Keratinocyte (primary cell): ENCODE measurements at regions not wholly inside any gene's neighbourhood (a gene's known extent, or its start where the extent isn't known, plus 50 kb on each side); places are given as distances from the start of the nearest gene placed in this dataset.
"Not testable (repeated sequence)": the region's sequence is repeated elsewhere in the genome, so short reads cannot be mapped to it uniquely, and the experiment has no call there.

Source experiments
- DNase-seq: peaks from one replicate; pipeline ENCODE4 v3.0.0-alpha.2; 2011; ENCODE audit warnings: low read depth, missing footprints, low spot score
- FAIRE-seq: peaks from 2 replicates; lab custom pipeline; 2011; peaks lifted over from hg19 to GRCh38; lab: Jason Lieb, UNC
- H2AFZ ChIP-seq: 2 replicates; pipeline ENCODE4 v1.6.0; 2012; ENCODE audit warnings: low read length, control low read depth, inconsistent platforms; ENCODE audit not compliant: control insufficient read depth
- H3K27ac ChIP-seq: 2 replicates; pipeline ENCODE4 v1.5.1; 2011; ENCODE audit warnings: low read length; ENCODE audit not compliant: control insufficient read depth, insufficient read depth
- H3K27me3 ChIP-seq: 3 replicates; pipeline ENCODE4 v1.6.0; 2011; ENCODE audit warnings: low read length; ENCODE audit not compliant: control insufficient read depth, insufficient read depth; ENCODE audit errors: extremely low read depth
- H3K36me3 ChIP-seq, 2 experiments: 2 replicates in 1 of 2; 3 replicates in 1 of 2; pipeline ENCODE4 v1.5.1; 2011; ENCODE audit warnings: low read length in 2 of 2, mild to moderate bottlenecking in 1 of 2; ENCODE audit not compliant: control insufficient read depth in 2 of 2, insufficient read depth in 2 of 2; ENCODE audit errors: extremely low read depth in 1 of 2
- H3K4me1 ChIP-seq: 3 replicates; pipeline ENCODE4 v1.5.1; 2011; ENCODE audit warnings: low read length; ENCODE audit not compliant: control insufficient read depth, insufficient read depth; ENCODE audit errors: extremely low read depth
- H3K4me2 ChIP-seq: 3 replicates; pipeline ENCODE4 v1.6.0; 2011; ENCODE audit warnings: low read depth, low read length; ENCODE audit not compliant: control insufficient read depth, insufficient read depth; ENCODE audit errors: extremely low read depth
- H3K4me3 ChIP-seq, 3 experiments: fragments of 200-600 bp in 1 of 3; sonication (generic) in 1 of 3; 2 replicates in 2 of 3; 3 replicates in 1 of 3; pipeline ENCODE4 v1.5.1; 2011 to 2016; ENCODE audit warnings: low read length in 3 of 3, mild to moderate bottlenecking in 3 of 3, control low read depth in 2 of 3, inconsistent platforms in 1 of 3, low read depth in 1 of 3, mixed read lengths in 1 of 3, mixed run types in 1 of 3, moderate library complexity in 1 of 3; ENCODE audit not compliant: control insufficient read depth in 2 of 3, insufficient read depth in 2 of 3; ENCODE audit errors: extremely low read depth in 1 of 3
- H3K79me2 ChIP-seq: 2 replicates; pipeline ENCODE4 v1.6.0; 2012; ENCODE audit warnings: low read length; ENCODE audit not compliant: control insufficient read depth, insufficient read depth
- H3K9ac ChIP-seq: 3 replicates; pipeline ENCODE4 v1.6.0; 2011; ENCODE audit warnings: low read length; ENCODE audit not compliant: control insufficient read depth, insufficient read depth; ENCODE audit errors: extremely low read depth
- H3K9me1 ChIP-seq: 3 replicates; pipeline ENCODE4 v1.6.0; 2011; ENCODE audit warnings: low read length; ENCODE audit not compliant: control insufficient read depth, insufficient read depth; ENCODE audit errors: extremely low read depth
- H3K9me3 ChIP-seq: 2 replicates; pipeline ENCODE4 v1.5.1; 2012; ENCODE audit warnings: low read depth, low read length; ENCODE audit not compliant: control insufficient read depth
- H4K20me1 ChIP-seq: 3 replicates; pipeline ENCODE4 v1.6.0; 2011; ENCODE audit warnings: low read length; ENCODE audit not compliant: control insufficient read depth, insufficient read depth; ENCODE audit errors: extremely low read depth
- EZH2 ChIP-seq: IDR thresholded peaks from one replicate; pipeline ENCODE4 v1.6.1; 2012; ENCODE audit warnings: inconsistent platforms, mild to moderate bottlenecking, low read length, moderate library complexity
- dilution Hi-C: fragments of 300-500 bp; cut with MboI; formaldehyde crosslinking; loops from one replicate; pipeline ENCODE4 v1.7.0; 2020; ENCODE audit warnings: low sequenced_read_pairs; ENCODE audit not compliant: extremely low pct_ligation_motif_present
- TF ChIP-seq, protein P1 (sequence below), 3 experiments: IDR thresholded peaks in 1 of 3; conservative IDR thresholded peaks in 1 of 3; optimal IDR thresholded peaks in 1 of 3; 2 replicates in 2 of 3; 3 replicates in 1 of 3; pipeline versions ENCODE3 to v1.5.1; 2011; ENCODE audit warnings: low read length in 3 of 3, mild to moderate bottlenecking in 3 of 3, moderate library complexity in 2 of 3, control low read depth in 1 of 3, inconsistent platforms in 1 of 3; ENCODE audit not compliant: insufficient read depth in 2 of 3; ENCODE audit errors: extremely low read depth in 1 of 3

DNA sequence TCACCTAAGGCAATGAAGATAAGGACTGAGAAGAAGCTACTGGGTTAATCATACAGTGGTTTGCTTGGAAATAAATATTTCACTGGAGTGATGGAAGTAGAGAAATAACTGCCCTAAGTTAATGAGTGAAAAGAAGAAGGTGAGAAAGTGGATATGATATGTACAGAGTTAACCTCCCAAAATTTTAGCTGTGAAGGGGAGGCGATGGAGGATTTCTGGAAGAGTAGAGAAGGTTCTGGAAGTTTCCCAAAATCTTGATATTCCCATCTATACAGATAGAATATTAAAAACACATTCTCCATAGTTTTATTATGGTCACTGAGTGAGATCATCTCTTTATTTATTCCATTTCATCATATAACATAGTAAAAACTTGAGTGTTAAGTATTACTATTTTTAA lies 296.6 kb upstream of the RGPD4 start:
- dilution Hi-C loops = no loop called here
- no peak for FAIRE-seq
- H3K9me3 ChIP-seq = no peaks in the 10 kb centered on the region

DNA sequence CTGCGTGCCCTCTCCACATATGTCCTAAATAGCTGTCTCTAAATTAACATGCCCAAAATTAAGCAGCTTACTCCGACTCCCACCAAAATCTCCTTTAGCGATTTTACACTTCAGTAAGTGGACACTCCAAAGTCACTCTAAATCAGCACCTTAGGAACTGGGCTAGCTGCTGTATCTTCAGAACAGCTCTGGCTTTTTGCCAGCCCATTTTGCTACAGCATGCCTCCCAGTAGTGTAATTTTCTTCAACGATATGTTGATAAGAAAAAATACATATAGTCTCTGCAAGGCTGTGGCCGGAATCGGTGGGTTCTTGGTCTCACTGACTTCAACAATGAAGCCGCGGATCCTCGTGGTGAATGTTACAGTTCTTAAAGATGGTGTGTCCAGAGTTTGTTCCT lies 291.8 kb upstream of the RGPD4 start:
- Histone ChIP-seq H4K20me1 (no peaks in the 10 kb centered on the region), H3K27me3 (no peaks in the 10 kb centered on the region), H3K36me3 (no peaks in the 10 kb centered on the region), H2AFZ (no peak overlapping the region), H3K27ac (no peak overlapping the region), H3K4me1 (no peaks in the 10 kb centered on the region), H3K9ac (no peak overlapping the region), H3K9me1 (no peaks in the 10 kb centered on the region), H3K79me2 (no peaks in the 10 kb centered on the region), H3K4me2 (no peak overlapping the region), H3K9me3 (no peaks in the 10 kb centered on the region), H3K4me3 (no peak overlapping the region)
- dilution Hi-C loops = no loop called here
- no peak for TF ChIP-seq EZH2
- TF ChIP-seq, protein P1, sequence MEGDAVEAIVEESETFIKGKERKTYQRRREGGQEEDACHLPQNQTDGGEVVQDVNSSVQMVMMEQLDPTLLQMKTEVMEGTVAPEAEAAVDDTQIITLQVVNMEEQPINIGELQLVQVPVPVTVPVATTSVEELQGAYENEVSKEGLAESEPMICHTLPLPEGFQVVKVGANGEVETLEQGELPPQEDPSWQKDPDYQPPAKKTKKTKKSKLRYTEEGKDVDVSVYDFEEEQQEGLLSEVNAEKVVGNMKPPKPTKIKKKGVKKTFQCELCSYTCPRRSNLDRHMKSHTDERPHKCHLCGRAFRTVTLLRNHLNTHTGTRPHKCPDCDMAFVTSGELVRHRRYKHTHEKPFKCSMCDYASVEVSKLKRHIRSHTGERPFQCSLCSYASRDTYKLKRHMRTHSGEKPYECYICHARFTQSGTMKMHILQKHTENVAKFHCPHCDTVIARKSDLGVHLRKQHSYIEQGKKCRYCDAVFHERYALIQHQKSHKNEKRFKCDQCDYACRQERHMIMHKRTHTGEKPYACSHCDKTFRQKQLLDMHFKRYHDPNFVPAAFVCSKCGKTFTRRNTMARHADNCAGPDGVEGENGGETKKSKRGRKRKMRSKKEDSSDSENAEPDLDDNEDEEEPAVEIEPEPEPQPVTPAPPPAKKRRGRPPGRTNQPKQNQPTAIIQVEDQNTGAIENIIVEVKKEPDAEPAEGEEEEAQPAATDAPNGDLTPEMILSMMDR (optimal IDR thresholded peaks at IDR 0.05 in 1 of 3, IDR thresholded peaks at IDR 0.05 in 1 of 3, conservative IDR thresholded peaks at IDR 0.05 in 1 of 3; ENCODE audit: extremely low read depth in 1 of 3, insufficient read depth in 2 of 3, low read length in 3 of 3) = no peak
- no peak for DNase-seq
- no peak for FAIRE-seq

More for the DNA sequence above, 296.6 kb upstream of the RGPD4 start:
- Histone ChIP-seq H3K4me3 (no peak overlapping the region), H3K27ac (no peak overlapping the region), H3K4me2 (no peak overlapping the region), H3K9me1 (no peaks in the 10 kb centered on the region), H4K20me1 (no peaks in the 10 kb centered on the region), H3K4me1 (no peaks in the 10 kb centered on the region), H3K36me3 (no peaks in the 10 kb centered on the region), H3K79me2 (no peaks in the 10 kb centered on the region), H2AFZ (no peak overlapping the region), H3K9ac (no peak overlapping the region), H3K27me3 (no peaks in the 10 kb centered on the region)
- no peak for DNase-seq
- TF ChIP-seq, protein P1 (optimal IDR thresholded peaks at IDR 0.05 in 1 of 3, IDR thresholded peaks at IDR 0.05 in 1 of 3, conservative IDR thresholded peaks at IDR 0.05 in 1 of 3; ENCODE audit: extremely low read depth in 1 of 3, insufficient read depth in 2 of 3, low read length in 3 of 3) = no peak
- no peak for TF ChIP-seq EZH2

DNA sequence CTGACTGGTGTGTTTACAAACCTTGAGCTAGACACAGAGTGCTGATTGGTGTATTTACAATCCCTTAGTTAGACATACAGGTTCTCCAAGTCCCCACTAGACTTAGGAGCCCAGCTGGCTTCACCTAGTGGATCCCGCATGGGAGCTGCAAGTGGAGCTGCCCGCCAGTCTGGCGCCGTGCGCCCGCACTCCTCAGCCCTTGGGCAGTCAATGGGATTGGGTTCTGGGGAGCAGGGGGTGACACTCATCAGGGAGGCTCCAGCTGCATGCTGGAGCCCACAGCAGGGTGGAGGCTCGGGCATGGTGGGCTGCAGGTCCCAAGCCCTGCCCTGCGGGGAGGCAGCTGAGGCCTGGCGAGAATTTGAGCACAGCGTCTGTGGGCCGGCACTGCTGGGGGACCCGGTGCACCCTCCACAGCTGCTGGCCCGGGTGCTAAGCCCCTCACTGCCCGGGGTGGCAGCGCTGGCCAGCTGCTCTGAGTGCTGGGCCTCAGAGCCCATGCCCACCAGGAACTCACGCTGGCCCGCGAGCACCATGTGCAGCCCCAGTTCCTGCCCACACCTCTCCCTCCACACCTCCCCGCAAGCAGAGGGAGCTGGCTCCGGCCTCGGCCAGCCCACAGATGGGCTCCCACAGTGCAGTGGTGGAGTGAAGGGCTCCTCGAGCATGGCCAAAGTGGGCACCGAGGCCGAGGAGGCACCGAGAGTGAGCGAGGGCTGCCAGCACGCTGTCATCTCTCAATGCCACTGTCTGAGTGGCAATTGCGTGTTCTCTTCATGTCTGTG lies 290.6 kb upstream of the RGPD4 start:
- FAIRE-seq, DNase-seq, H3K4me1 ChIP-seq, H4K20me1 ChIP-seq, H3K4me3 ChIP-seq, H3K4me2 ChIP-seq, H3K36me3 ChIP-seq, H3K27ac ChIP-seq, H2AFZ ChIP-seq, H3K79me2 ChIP-seq, H3K9me3 ChIP-seq, dilution Hi-C loops, H3K27me3 ChIP-seq, H3K9me1 ChIP-seq, H3K9ac ChIP-seq: not testable (repeated sequence)
